IMR-90 (cell line): ENCODE measurements at regions not wholly inside any gene's neighbourhood (a gene's known extent, or its start where the extent isn't known, plus 50 kb on each side); places are given as distances from the start of the nearest gene placed in this dataset.

Experiments used
- ATAC-seq: fragments of 200-7000 bp; cut with Tn5 transposase; 2 replicates; pipeline ENCODE4 v1.9.1; 2020; ENCODE audit warnings: low read depth, mild to moderate bottlenecking, moderate library complexity
- BruUV-seq: library from RNA; stranded (reverse); fragments of 400-500 nt; replicated peaks from 2 replicates; lab custom pipeline; 2021; lab: Mats Ljungman, UMichigan
- CTCF ChIA-PET: fragments of 300-600 bp; formaldehyde crosslinking; extraction: SDS; loops from one replicate; lab custom pipeline; 2021; ENCODE audit warnings: antibody characterized with exemption; lab: Yijun Ruan, JAX
- POLR2A ChIA-PET: fragments of 300-600 bp; sonication (Branson Sonifier 250); formaldehyde crosslinking; loops from one replicate; lab custom pipeline; 2022; ENCODE audit warnings: antibody characterized with exemption; ENCODE audit not compliant: unreplicated experiment; lab: Charles Lee
- DNase-seq: peaks from one replicate; pipeline ENCODE4 v3.0.0; 2013
- H2AFZ ChIP-seq: replicated peaks from 2 replicates; pipeline ENCODE3; 2013; ENCODE audit warnings: low read length, mild to moderate bottlenecking; ENCODE audit not compliant: poor library complexity
- H2AK5ac ChIP-seq: 2 replicates; pipeline ENCODE4 v1.6.1; 2013; ENCODE audit warnings: low read depth, low read length, inconsistent platforms
- H2AK9ac ChIP-seq: replicated peaks from 2 replicates; pipeline ENCODE3; 2013; ENCODE audit warnings: mild to moderate bottlenecking, low read depth, low read length, moderate library complexity; ENCODE audit not compliant: poor library complexity
- H2BK120ac ChIP-seq: 2 replicates; pipeline ENCODE4 v1.6.1; 2013; ENCODE audit warnings: low read depth, low read length, inconsistent platforms
- H2BK15ac ChIP-seq: 3 replicates; pipeline ENCODE4 v1.6.1; 2013; ENCODE audit warnings: low read depth, low read length, inconsistent platforms
- H2BK20ac ChIP-seq: 2 replicates; pipeline ENCODE4 v1.6.1; 2013; ENCODE audit warnings: low read depth, mild to moderate bottlenecking, inconsistent platforms, low read length, moderate library complexity
- H2BK5ac ChIP-seq: 2 replicates; pipeline ENCODE4 v1.6.1; 2013; ENCODE audit warnings: mild to moderate bottlenecking, low read depth, low read length, inconsistent platforms; ENCODE audit not compliant: poor library complexity, severe bottlenecking
- H3K14ac ChIP-seq: replicated peaks from 2 replicates; pipeline ENCODE4 v1.6.1; 2013; ENCODE audit warnings: low read depth, low read length, inconsistent platforms
- H3K18ac ChIP-seq: 2 replicates; pipeline ENCODE4 v1.6.1; 2013; ENCODE audit warnings: low read depth, low read length, control low read depth
- H3K23ac ChIP-seq: 2 replicates; pipeline ENCODE4 v1.6.1; 2013; ENCODE audit warnings: low read depth, low read length, inconsistent platforms
- H3K27ac ChIP-seq: 2 replicates; pipeline ENCODE4 v1.5.1; 2013; ENCODE audit warnings: mild to moderate bottlenecking, control low read depth, low read length; ENCODE audit not compliant: insufficient read depth
- H3K27me3 ChIP-seq: 2 replicates; pipeline ENCODE4 v1.6.1; 2013; ENCODE audit warnings: low read length; ENCODE audit not compliant: control insufficient read depth, insufficient read depth
- H3K36me3 ChIP-seq: 2 replicates; pipeline ENCODE4 v1.6.1; 2013; ENCODE audit warnings: low read length, mixed read lengths; ENCODE audit not compliant: control insufficient read depth, insufficient read depth
- H3K4ac ChIP-seq: 2 replicates; pipeline ENCODE4 v1.6.1; 2013; ENCODE audit warnings: low read depth, low read length, inconsistent platforms
- H3K4me1 ChIP-seq: 2 replicates; pipeline ENCODE4 v1.6.1; 2013; ENCODE audit warnings: low read length, mixed read lengths; ENCODE audit not compliant: control insufficient read depth, insufficient read depth
- H3K4me2 ChIP-seq: 2 replicates; pipeline ENCODE4 v1.6.1; 2013; ENCODE audit warnings: low read depth, mild to moderate bottlenecking, control low read depth, low read length, moderate library complexity
- H3K4me3 ChIP-seq: 2 replicates; pipeline ENCODE4 v1.5.1; 2013; ENCODE audit warnings: low read depth, mild to moderate bottlenecking, control low read depth, low read length, moderate library complexity; ENCODE audit not compliant: insufficient read depth
- H3K56ac ChIP-seq: 2 replicates; pipeline ENCODE4 v1.6.1; 2013; ENCODE audit warnings: low read length, inconsistent platforms; ENCODE audit not compliant: insufficient read depth; ENCODE audit errors: extremely low read depth
- H3K79me1 ChIP-seq, 2 experiments: 2 replicates each; pipeline ENCODE4 v1.6.1; 2013; ENCODE audit warnings: low read length in 2 of 2, inconsistent platforms in 1 of 2, low read depth in 1 of 2
- H3K9ac ChIP-seq: 2 replicates; pipeline ENCODE4 v1.6.1; 2013; ENCODE audit warnings: low read depth, low read length, control low read depth
- H3K9me1 ChIP-seq: 2 replicates; pipeline ENCODE4 v1.6.1; 2013; ENCODE audit warnings: low read length, inconsistent platforms; ENCODE audit not compliant: insufficient read depth
- H3K9me3 ChIP-seq: 2 replicates; pipeline ENCODE4 v1.6.1; 2013; ENCODE audit warnings: low read length; ENCODE audit not compliant: control insufficient read depth, insufficient read depth
- H4K20me1 ChIP-seq: 2 replicates; pipeline ENCODE4 v1.6.1; 2013; ENCODE audit warnings: low read length, inconsistent platforms; ENCODE audit not compliant: insufficient read depth
- H4K5ac ChIP-seq: 2 replicates; pipeline ENCODE4 v1.6.1; 2013; ENCODE audit warnings: mild to moderate bottlenecking, low read depth, low read length, control low read depth
- H4K8ac ChIP-seq, 2 experiments: 2 replicates each; pipeline ENCODE4 v1.6.1; 2013; ENCODE audit warnings: low read depth in 2 of 2, low read length in 2 of 2, control low read depth in 1 of 2, inconsistent platforms in 1 of 2
- H4K91ac ChIP-seq: 2 replicates; pipeline ENCODE4 v1.6.1; 2013; ENCODE audit warnings: low read depth, low read length, inconsistent platforms; ENCODE audit not compliant: insufficient read depth
- BHLHE40 ChIP-seq: fragments of 150-350 bp; IDR thresholded peaks from 2 replicates; pipeline ENCODE4 v1.6.1; 2016; ENCODE audit warnings: mild to moderate bottlenecking, low read depth, low read length
- CEBPB ChIP-seq: IDR thresholded peaks from 2 replicates; pipeline ENCODE4 v1.6.1; 2012; ENCODE audit warnings: low read depth, low read length, improper control_type of control experiment
- CHD1 ChIP-seq: IDR thresholded peaks from 2 replicates; pipeline ENCODE4 v1.6.1; 2012; ENCODE audit warnings: low read depth, low read length, improper control_type of control experiment
- CTCF ChIP-seq: conservative IDR thresholded peaks from 2 replicates; pipeline ENCODE4 v1.5.1; 2012; ENCODE audit warnings: mild to moderate bottlenecking, low read depth, low read length, improper control_type of control experiment
- ELK1 ChIP-seq: fragments of 150-350 bp; IDR thresholded peaks from 2 replicates; pipeline ENCODE4 v1.6.1; 2016; ENCODE audit warnings: low read depth, mild to moderate bottlenecking, low read length, moderate library complexity, borderline replicate concordance
- FOS ChIP-seq: fragments of 150-350 bp; IDR thresholded peaks from 2 replicates; pipeline ENCODE4 v1.6.1; 2016; ENCODE audit warnings: low read depth, low read length
- MAFK ChIP-seq: IDR thresholded peaks from 2 replicates; pipeline ENCODE4 v1.6.1; 2012; ENCODE audit warnings: low read depth, low read length, improper control_type of control experiment
- MAZ ChIP-seq: IDR thresholded peaks from 2 replicates; pipeline ENCODE4 v1.6.1; 2012; ENCODE audit warnings: low read depth, mild to moderate bottlenecking, low read length, improper control_type of control experiment, moderate library complexity, borderline replicate concordance
- MXI1 ChIP-seq: IDR thresholded peaks from 2 replicates; pipeline ENCODE4 v1.6.1; 2012; ENCODE audit warnings: low read depth, mild to moderate bottlenecking, low read length, moderate library complexity, borderline replicate concordance
- NFE2L2 ChIP-seq: fragments of 150-350 bp; IDR thresholded peaks from 2 replicates; pipeline ENCODE4 v1.6.1; 2016; ENCODE audit warnings: low read depth, mild to moderate bottlenecking, low read length
- POLR2A ChIP-seq: IDR thresholded peaks from 2 replicates; pipeline ENCODE4 v1.6.1; 2012; ENCODE audit warnings: mild to moderate bottlenecking, low read depth, low read length
- RAD21 ChIP-seq: IDR thresholded peaks from 2 replicates; pipeline ENCODE4 v1.6.1; 2012; ENCODE audit warnings: low read length, improper control_type of control experiment
- RCOR1 ChIP-seq: IDR thresholded peaks from 2 replicates; pipeline ENCODE4 v1.6.1; 2012; ENCODE audit warnings: mild to moderate bottlenecking, low read length, improper control_type of control experiment; ENCODE audit not compliant: insufficient replicate concordance
- RFX5 ChIP-seq: IDR thresholded peaks from 2 replicates; pipeline ENCODE4 v1.8.0; 2012; ENCODE audit warnings: low read depth, mild to moderate bottlenecking, low read length, moderate library complexity
- SMC3 ChIP-seq: fragments of 150-350 bp; IDR thresholded peaks from 2 replicates; pipeline ENCODE4 v1.6.1; 2016; ENCODE audit warnings: low read depth, mild to moderate bottlenecking, antibody characterized with exemption, low read length, moderate library complexity
- USF2 ChIP-seq: fragments of 150-350 bp; IDR thresholded peaks from 2 replicates; pipeline ENCODE4 v1.6.1; 2017; ENCODE audit warnings: mild to moderate bottlenecking, antibody characterized with exemption, low read length, low read depth
- WGBS, 2 experiments: methylation state at CpG; one replicate each; pipeline versions ENCODE4 v1.1.5 to v1.1.7; 2013; ENCODE audit warnings: missing lambda C conversion rate in 2 of 2; ENCODE audit not compliant: insufficient read length in 1 of 2; ENCODE audit errors: extremely low coverage in 2 of 2; 5-methylcytosine and 5-hydroxymethylcytosine counted together
- dilution Hi-C: fragments of 300-500 bp; cut with HindIII; formaldehyde crosslinking; loops from one replicate; pipeline ENCODE4 v1.14.3; 2018; ENCODE audit warnings: low sequenced_read_pairs; ENCODE audit not compliant: unreplicated experiment
- in situ Hi-C: fragments of 300-500 bp; cut with MboI; formaldehyde crosslinking; loops from 3 replicates; pipeline ENCODE4 v1.14.3; 2019; ENCODE audit warnings: low sequenced_read_pairs, inconsistent platforms, mixed read lengths
- intact Hi-C: fragments of 100-400 bp; cut with micrococcal nuclease; formaldehyde crosslinking; loops from 2 replicates; pipeline ENCODE4 v1.10.0; 2022

DNA sequence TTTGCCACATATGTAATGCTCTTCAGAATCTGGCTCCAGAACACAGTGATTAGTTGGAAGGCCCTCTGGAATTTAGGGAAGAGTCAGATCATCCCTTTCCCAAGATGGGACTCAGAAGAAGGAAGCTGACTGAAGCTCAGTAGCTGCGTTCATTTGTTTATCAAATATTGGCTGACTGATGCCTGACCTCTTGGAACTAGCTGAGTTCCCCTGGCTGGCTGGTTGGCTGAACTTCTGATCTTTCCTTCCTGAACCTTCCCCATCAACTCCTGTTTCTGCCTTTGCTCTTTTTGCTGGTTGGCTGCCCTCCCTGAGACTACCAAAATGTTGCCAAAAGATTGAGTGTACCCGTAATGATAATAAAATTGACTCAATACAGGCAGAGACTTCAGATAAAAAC, 866.5 kb upstream of the INTU start:
- H2AFZ ChIP-seq, result peak overlapping the region; percentile 77

More for the DNA sequence above, 866.5 kb upstream of the INTU start:
- ATAC-seq (peak; percentile 49), DNase-seq (peak; percentile 36)
- H3K4me3 ChIP-seq, result no peak overlapping the region
- H4K20me1 ChIP-seq, result no peaks in the 10 kb centered on the region
- H4K8ac ChIP-seq, result peak overlapping the region in 1 of 2 experiments; percentile 1; a peak in 1 of 4 replicates
- peak overlapping the region; percentile 46; the same call in 1 of the 2 replicates for H3K4ac ChIP-seq
- no peak overlapping the region for H4K91ac ChIP-seq
- BruUV-seq, result no TSS peak
- no peaks in the 10 kb centered on the region for H3K9me1 ChIP-seq
- H4K5ac ChIP-seq, result peak overlapping the region; percentile 52; the same call in 1 of the 2 replicates
- H2AK5ac ChIP-seq, result no peak overlapping the region
- intact Hi-C loops, result no loop called here
- H3K9ac ChIP-seq, result no peak overlapping the region
- ChIA-PET CTCF (interaction anchor here (0.7 kb wide), 1 partner anchor 396 kb away, joined by 3 read pairs; no protein-coding TSS in a partner anchor), POLR2A (no interaction called here)
- peak overlapping the region; percentile 0; the same call in 1 of the 2 replicates for H3K14ac ChIP-seq
- H3K79me1 ChIP-seq, result no peaks in the 10 kb centered on the region
- H3K56ac ChIP-seq, result no peak overlapping the region
- 0 out of 3 replicates have a peak overlapping the region, but pooled peaks have one; percentile 70 for H2BK15ac ChIP-seq
- peak overlapping the region; percentile 42; the same call in 1 of the 2 replicates for H2BK120ac ChIP-seq
- H3K27ac ChIP-seq, result peak overlapping the region; percentile 29; the same call in 1 of the 2 replicates
- 0 out of 2 replicates have a peak, but pooled peaks cover 2% of the 10 kb centered on the region for H3K9me3 ChIP-seq
- in situ Hi-C loops, result no loop called here
- peak overlapping the region; percentile 65; the same call in 1 of the 2 replicates for H2BK20ac ChIP-seq
- no peaks in the 10 kb centered on the region for H3K36me3 ChIP-seq
- H2AK9ac ChIP-seq, result no peak overlapping the region
- H3K4me2 ChIP-seq, result 0 out of 2 replicates have a peak overlapping the region, but pooled peaks have one; percentile 1
- H3K4me1 ChIP-seq, result peaks cover 4% of the 10 kb centered on the region
- dilution Hi-C loops, result no loop called here
- no peak overlapping the region for H3K23ac ChIP-seq
- 0% methylated on average over 1 of the region's 2 CpGs; no CpG with 5 or more reads in 1 of the 2 experiments for WGBS, 2 experiments
- H3K27me3 ChIP-seq, result no peaks in the 10 kb centered on the region
- peak overlapping the region; percentile 27; the same call in 1 of the 2 replicates for H3K18ac ChIP-seq
- H2BK5ac ChIP-seq, result no peak overlapping the region
- TF ChIP-seq RCOR1 (no peak), FOS (no peak), CTCF (no peak), MAZ (no peak), CHD1 (no peak), BHLHE40 (no peak), RAD21 (no peak), POLR2A (no peak), MXI1 (no peak), CEBPB (no peak), NFE2L2 (no peak), USF2 (no peak), MAFK (no peak), RFX5 (no peak), SMC3 (no peak), ELK1 (no peak)
